ENCODE measurements at regions not wholly inside any gene's neighbourhood (a gene's known extent, or its start where the extent isn't known, plus 50 kb on each side); places are given as distances from the start of the nearest gene placed in this dataset.

DNA sequence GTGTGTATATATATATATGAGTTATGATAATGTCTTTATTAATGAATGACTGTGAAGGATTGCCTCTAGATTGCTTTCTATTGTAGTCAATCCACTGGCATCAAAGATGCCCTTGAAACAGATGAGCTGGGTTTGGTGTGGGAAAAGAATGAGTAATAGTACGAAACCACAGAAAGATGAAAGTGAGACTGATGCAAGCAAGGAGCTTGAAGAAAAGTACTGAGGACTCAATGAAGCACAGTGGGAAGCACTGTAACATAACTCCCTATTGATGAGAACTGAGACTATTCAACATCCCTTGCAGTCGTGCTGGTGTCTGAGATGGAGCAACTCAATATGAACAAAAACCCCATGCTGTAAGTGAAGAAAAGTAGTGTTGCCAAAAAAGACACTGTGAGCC, 1794.2 kb downstream of the SLITRK5 start:
- H3K4me3 ChIP-seq (ENCODE audit: low read depth, low read length) = no peak overlapping the region
- no peaks in the 10 kb centered on the region for H3K9me3 ChIP-seq (ENCODE audit: control insufficient read depth, insufficient read depth, low read length)
- ChIA-PET CTCF (no interaction called here), POLR2A (no interaction called here)
- TF ChIP-seq, protein P1, sequence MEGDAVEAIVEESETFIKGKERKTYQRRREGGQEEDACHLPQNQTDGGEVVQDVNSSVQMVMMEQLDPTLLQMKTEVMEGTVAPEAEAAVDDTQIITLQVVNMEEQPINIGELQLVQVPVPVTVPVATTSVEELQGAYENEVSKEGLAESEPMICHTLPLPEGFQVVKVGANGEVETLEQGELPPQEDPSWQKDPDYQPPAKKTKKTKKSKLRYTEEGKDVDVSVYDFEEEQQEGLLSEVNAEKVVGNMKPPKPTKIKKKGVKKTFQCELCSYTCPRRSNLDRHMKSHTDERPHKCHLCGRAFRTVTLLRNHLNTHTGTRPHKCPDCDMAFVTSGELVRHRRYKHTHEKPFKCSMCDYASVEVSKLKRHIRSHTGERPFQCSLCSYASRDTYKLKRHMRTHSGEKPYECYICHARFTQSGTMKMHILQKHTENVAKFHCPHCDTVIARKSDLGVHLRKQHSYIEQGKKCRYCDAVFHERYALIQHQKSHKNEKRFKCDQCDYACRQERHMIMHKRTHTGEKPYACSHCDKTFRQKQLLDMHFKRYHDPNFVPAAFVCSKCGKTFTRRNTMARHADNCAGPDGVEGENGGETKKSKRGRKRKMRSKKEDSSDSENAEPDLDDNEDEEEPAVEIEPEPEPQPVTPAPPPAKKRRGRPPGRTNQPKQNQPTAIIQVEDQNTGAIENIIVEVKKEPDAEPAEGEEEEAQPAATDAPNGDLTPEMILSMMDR (IDR thresholded peaks at IDR 0.05; ENCODE audit: low read depth, low read length) = no peak
- DNase-seq (ENCODE audit: low read depth, low spot score) = no peak
- no peaks in the 10 kb centered on the region for H3K27me3 ChIP-seq (ENCODE audit: control insufficient read depth, insufficient read depth, low read length)
- no peak overlapping the region for H3K27ac ChIP-seq (ENCODE audit: low read depth, low read length)

DNA sequence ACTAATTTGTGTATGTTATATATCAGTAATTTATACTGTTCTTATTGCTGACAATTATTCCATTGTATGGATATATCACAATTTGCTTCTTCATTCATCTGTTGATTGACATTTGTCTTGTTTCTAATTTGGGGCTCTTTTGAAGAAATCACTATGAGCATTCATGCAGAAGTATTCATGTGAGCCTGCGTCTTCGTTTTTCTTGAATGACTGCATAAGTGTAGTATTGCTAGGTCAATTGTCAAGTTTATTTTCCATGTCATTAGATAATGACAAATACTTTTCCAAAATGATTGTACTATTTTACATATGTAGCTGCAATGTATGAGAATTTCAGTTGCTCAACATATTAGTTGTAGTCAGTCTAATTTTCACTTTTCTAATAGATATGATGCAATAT, 1796.9 kb downstream of the SLITRK5 start:
- no peaks in the 10 kb centered on the region for H3K9me3 ChIP-seq (ENCODE audit: control insufficient read depth, insufficient read depth, low read length)

DNA sequence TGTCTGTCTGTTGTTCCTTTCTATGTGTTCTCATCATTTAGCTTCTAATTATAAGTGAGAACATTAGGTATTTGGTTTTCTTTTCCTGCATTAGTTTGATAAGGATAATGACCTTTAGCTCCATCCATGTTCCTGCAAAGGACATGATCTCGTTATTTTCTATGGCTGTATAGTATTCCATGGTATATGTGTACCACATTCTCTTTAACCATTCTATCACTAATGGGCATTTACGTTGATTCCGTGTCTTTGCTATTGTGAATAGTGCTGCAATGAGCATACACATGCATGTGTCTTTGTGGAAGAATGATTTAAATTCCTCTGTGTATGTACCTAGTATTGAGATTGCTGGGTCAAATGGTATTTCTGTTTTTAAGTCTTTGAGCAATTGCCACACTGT, 1799.7 kb downstream of the SLITRK5 start:
- Histone ChIP-seq H3K4me3 (ENCODE audit: low read depth, low read length) (no peak overlapping the region), H3K27me3 (ENCODE audit: control insufficient read depth, insufficient read depth, low read length) (no peaks in the 10 kb centered on the region), H3K27ac (ENCODE audit: low read depth, low read length) (no peak overlapping the region), H3K9me3 (ENCODE audit: control insufficient read depth, insufficient read depth, low read length) (no peaks in the 10 kb centered on the region)
- TF ChIP-seq, protein P1 (IDR thresholded peaks at IDR 0.05; ENCODE audit: low read depth, low read length) = no peak
- DNase-seq (ENCODE audit: low read depth, low spot score) = no peak
- POLR2A ChIA-PET = no interaction called here
- CTCF ChIA-PET = no interaction called here

More for the DNA sequence above, 1796.9 kb downstream of the SLITRK5 start:
- ChIA-PET POLR2A (no interaction called here), CTCF (no interaction called here)
- TF ChIP-seq, protein P1 (IDR thresholded peaks at IDR 0.05; ENCODE audit: low read depth, low read length) = no peak
- DNase-seq (ENCODE audit: low read depth, low spot score) = no peak
- Histone ChIP-seq H3K4me3 (ENCODE audit: low read depth, low read length) (no peak overlapping the region), H3K27me3 (ENCODE audit: control insufficient read depth, insufficient read depth, low read length) (no peaks in the 10 kb centered on the region), H3K27ac (ENCODE audit: low read depth, low read length) (no peak overlapping the region)

DNA sequence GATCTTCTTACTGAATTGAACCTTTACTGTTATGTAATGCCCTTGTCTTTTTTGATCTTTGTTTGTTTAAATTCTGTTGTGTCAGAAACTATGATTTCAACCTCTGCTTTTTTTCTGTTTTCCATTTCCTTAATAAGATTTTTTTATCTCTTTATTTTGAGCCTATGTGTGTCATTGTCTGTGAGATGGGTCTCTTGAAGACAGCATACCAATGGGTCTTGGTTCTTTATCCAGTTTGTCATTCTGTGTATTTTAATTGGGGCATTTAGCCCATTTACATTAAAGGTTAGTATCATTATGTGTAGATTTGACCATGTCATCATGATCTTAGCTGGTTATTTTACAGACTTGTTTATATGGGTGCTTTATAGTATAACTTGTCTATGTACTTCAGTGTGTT, 1803.3 kb downstream of the SLITRK5 start:
- TF ChIP-seq, protein P1 (IDR thresholded peaks at IDR 0.05; ENCODE audit: low read depth, low read length) = no peak
- Histone ChIP-seq H3K9me3 (ENCODE audit: control insufficient read depth, insufficient read depth, low read length) (no peaks in the 10 kb centered on the region), H3K4me3 (ENCODE audit: low read depth, low read length) (no peak overlapping the region), H3K27ac (ENCODE audit: low read depth, low read length) (no peak overlapping the region), H3K27me3 (ENCODE audit: control insufficient read depth, insufficient read depth, low read length) (no peaks in the 10 kb centered on the region)
- POLR2A ChIA-PET = no interaction called here
- DNase-seq (ENCODE audit: low read depth, low spot score) = no peak
- CTCF ChIA-PET = no interaction called here

DNA sequence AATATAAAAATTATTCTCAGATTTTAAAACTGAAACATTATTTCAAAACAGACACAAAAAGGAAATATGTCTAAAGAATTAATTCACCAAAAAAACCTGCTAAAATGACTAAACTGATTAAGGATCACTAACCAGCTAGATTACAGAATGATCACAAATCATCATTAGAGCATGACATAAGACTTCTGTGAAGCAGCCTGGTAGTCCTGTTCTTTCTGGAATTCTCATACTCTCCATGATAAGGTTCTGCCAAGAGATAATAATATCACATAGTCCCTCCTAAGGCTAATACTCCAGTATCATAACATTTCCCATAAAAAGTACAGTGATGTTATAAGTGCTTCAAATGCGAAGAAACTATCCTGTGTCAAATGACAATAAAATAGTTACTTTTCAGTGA, 1814.9 kb downstream of the SLITRK5 start:
- no peak for DNase-seq (ENCODE audit: low read depth, low spot score)
- ChIA-PET POLR2A (no interaction called here), CTCF (no interaction called here)
- Histone ChIP-seq H3K9me3 (ENCODE audit: control insufficient read depth, insufficient read depth, low read length) (no peaks in the 10 kb centered on the region), H3K27ac (ENCODE audit: low read depth, low read length) (no peak overlapping the region), H3K27me3 (ENCODE audit: control insufficient read depth, insufficient read depth, low read length) (no peaks in the 10 kb centered on the region), H3K4me3 (ENCODE audit: low read depth, low read length) (no peak overlapping the region)
- TF ChIP-seq, protein P1 (IDR thresholded peaks at IDR 0.05; ENCODE audit: low read depth, low read length) = no peak

All from AG04450 (cell line).